ENCODE measurements at regions not wholly inside any gene's neighbourhood (a gene's known extent, or its start where the extent isn't known, plus 50 kb on each side); places are given as distances from the start of the nearest gene placed in this dataset.

DNA sequence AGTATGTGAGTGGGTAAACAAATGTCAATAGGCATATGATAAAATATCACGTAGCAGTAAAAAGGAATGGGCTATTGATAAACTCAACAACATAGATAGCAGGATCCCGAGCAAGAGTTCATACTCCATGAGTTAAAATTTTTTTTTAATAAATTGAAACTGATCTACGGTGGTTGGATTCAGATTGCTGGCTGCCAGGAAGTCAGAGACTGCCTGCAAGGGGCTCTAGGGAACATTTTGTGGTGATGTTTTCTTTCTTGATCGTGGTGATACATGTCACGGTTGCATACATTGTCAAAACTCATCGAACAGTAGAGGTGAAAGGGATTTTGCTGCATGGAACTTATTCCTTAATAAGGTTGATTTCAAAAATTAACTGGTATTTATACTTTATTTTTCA lies 62.6 kb upstream of the WNT7B start:
- POLR2A ChIA-PET, result no interaction called here
- DNase-seq (ENCODE audit: extremely low spot score), result no peak
- CTCF ChIA-PET, result no interaction called here
- TF ChIP-seq, protein P1, sequence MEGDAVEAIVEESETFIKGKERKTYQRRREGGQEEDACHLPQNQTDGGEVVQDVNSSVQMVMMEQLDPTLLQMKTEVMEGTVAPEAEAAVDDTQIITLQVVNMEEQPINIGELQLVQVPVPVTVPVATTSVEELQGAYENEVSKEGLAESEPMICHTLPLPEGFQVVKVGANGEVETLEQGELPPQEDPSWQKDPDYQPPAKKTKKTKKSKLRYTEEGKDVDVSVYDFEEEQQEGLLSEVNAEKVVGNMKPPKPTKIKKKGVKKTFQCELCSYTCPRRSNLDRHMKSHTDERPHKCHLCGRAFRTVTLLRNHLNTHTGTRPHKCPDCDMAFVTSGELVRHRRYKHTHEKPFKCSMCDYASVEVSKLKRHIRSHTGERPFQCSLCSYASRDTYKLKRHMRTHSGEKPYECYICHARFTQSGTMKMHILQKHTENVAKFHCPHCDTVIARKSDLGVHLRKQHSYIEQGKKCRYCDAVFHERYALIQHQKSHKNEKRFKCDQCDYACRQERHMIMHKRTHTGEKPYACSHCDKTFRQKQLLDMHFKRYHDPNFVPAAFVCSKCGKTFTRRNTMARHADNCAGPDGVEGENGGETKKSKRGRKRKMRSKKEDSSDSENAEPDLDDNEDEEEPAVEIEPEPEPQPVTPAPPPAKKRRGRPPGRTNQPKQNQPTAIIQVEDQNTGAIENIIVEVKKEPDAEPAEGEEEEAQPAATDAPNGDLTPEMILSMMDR (IDR thresholded peaks at IDR 0.05; ENCODE audit: control extremely low read depth, extremely low read depth, low read depth, missing control alignments), result no peak

- TF ChIP-seq, protein P1 (IDR thresholded peaks at IDR 0.05; ENCODE audit: control extremely low read depth, extremely low read depth, low read depth, missing control alignments), result no peak
- ChIA-PET POLR2A (no interaction called here), CTCF (interaction anchor here (1.7 kb wide), 1 partner anchor 76 kb away, joined by 4 read pairs; no protein-coding TSS in a partner anchor)
- DNase-seq (ENCODE audit: extremely low spot score), result no peak
Observed at GRCh38 chr22:46040471-46041465, 63.8 kb upstream of the WNT7B start.

DNA sequence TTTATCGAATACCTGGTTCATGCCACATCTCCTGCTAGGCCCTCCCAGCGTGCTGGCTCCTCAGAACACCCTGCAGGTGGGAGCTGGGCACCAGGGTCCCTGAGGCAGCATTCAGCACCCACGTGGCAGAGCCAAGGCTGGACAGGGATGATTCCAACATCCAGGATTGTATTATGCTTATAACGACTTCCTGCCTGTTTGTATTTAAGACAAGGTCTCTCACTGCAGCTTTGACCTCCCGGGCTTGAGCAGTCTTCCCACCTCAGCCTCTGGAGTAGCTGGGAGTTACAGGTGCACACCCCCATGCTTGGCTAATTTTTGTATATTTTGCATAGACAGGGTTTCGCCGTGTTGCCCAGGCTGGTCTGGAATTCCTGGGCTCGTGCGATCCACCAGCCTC lies 64.7 kb upstream of the WNT7B start:
- ChIA-PET POLR2A (no interaction called here), CTCF (interaction anchor here (1.7 kb wide), 1 partner anchor 75 kb away, joined by 4 read pairs; no protein-coding TSS in a partner anchor)
- TF ChIP-seq, protein P1 (IDR thresholded peaks at IDR 0.05; ENCODE audit: control extremely low read depth, extremely low read depth, low read depth, missing control alignments), result no peak
- DNase-seq (ENCODE audit: extremely low spot score), result no peak

- POLR2A ChIA-PET, result no interaction called here
- CTCF ChIA-PET, result no interaction called here
- TF ChIP-seq, protein P1 (IDR thresholded peaks at IDR 0.05; ENCODE audit: control extremely low read depth, extremely low read depth, low read depth, missing control alignments), result no peak
- no peak for DNase-seq (ENCODE audit: extremely low spot score)
Observed at GRCh38 chr22:46042786-46043185, 65.8 kb upstream of the WNT7B start.

DNA sequence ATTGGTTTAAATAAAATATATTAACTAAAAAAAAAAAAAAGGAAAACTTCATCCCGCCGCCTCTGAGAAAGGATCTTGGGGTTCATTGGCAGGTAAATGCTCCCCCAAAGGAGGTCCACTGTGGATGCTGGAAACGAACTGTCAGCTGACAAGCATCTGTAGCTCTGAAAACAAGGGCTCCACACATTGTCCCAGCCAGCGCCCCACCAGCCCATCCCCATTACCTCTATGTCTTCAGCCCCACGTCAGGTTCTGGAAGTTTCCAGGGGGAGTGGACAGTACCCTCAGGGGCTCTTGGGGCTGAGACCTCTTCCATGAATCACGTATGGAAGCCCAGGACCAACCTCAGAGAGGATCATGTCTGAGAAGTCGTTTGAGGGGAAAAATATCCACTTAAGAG lies 66.4 kb upstream of the WNT7B start:
- CTCF ChIA-PET, result no interaction called here
- TF ChIP-seq, protein P1 (IDR thresholded peaks at IDR 0.05; ENCODE audit: control extremely low read depth, extremely low read depth, low read depth, missing control alignments), result no peak
- POLR2A ChIA-PET, result no interaction called here
- DNase-seq (ENCODE audit: extremely low spot score), result no peak

GRCh38 chr22:46043816-46044620 lies 67.1 kb upstream of the WNT7B start:
- DNase-seq (ENCODE audit: extremely low spot score), result no peak
- ChIA-PET POLR2A (no interaction called here), CTCF (interaction anchor here (1.7 kb wide), 1 partner anchor 38 kb away, joined by 4 read pairs; no protein-coding TSS in a partner anchor)
- TF ChIP-seq, protein P1 (IDR thresholded peaks at IDR 0.05; ENCODE audit: control extremely low read depth, extremely low read depth, low read depth, missing control alignments), result no peak
